GM12878 (cell line): ENCODE measurements at regions not wholly inside any gene's neighbourhood (a gene's known extent, or its start where the extent isn't known, plus 50 kb on each side); places are given as distances from the start of the nearest gene placed in this dataset.

ENCODE experiments used
- CTCF ChIP-seq, 3 experiments: IDR thresholded peaks in 2 of 3; conservative IDR thresholded peaks in 1 of 3; 2 replicates each; pipeline ENCODE4 v1.5.1; 2011; ENCODE audit warnings: low read depth in 3 of 3, low read length in 3 of 3, mild to moderate bottlenecking in 3 of 3, control low read depth in 2 of 3, moderate library complexity in 2 of 3, inconsistent platforms in 1 of 3, mixed read lengths in 1 of 3; ENCODE audit not compliant: control insufficient read depth in 2 of 3, insufficient read depth in 1 of 3; ENCODE audit errors: extremely low read depth in 1 of 3
- MTA3 ChIP-seq: IDR thresholded peaks from 2 replicates; pipeline ENCODE4 v1.6.1; 2012; ENCODE audit warnings: low read length, inconsistent platforms, borderline replicate concordance
- NR2C2 ChIP-seq: IDR thresholded peaks from 2 replicates; pipeline ENCODE4 v1.6.1; 2011; ENCODE audit warnings: borderline replicate concordance, low read depth; ENCODE audit not compliant: control insufficient read depth, insufficient read length
- POU2F2 ChIP-seq: IDR thresholded peaks from 3 replicates; pipeline ENCODE4 v1.6.1; 2011; ENCODE audit warnings: low read depth, mild to moderate bottlenecking, low read length, borderline replicate concordance
- RCOR1 ChIP-seq: conservative IDR thresholded peaks from 2 replicates; pipeline ENCODE4 v1.6.1; 2012; ENCODE audit warnings: low read depth, low read length, improper control_type of control experiment
- SP1 ChIP-seq: IDR thresholded peaks from one replicate; pipeline ENCODE4 v1.6.1; 2011; ENCODE audit warnings: low read depth, low read length

- no peak for TF ChIP-seq CTCF (IDR thresholded peaks at IDR 0.05 in 2 of 3, conservative IDR thresholded peaks at IDR 0.05 in 1 of 3; ENCODE audit: control insufficient read depth in 2 of 3, extremely low read depth in 1 of 3, insufficient read depth in 1 of 3, low read depth in 3 of 3, low read length in 3 of 3)
- no peak for TF ChIP-seq MTA3
- no peak for TF ChIP-seq NR2C2
- TF ChIP-seq POU2F2: no peak
- TF ChIP-seq RCOR1: no peak
- TF ChIP-seq SP1: no peak
Measured at GRCh38 chr6:5843078-5843477, 163.6 kb downstream of the NRN1 start.
